MCF 10A (cell line): ENCODE measurements at regions not wholly inside any gene's neighbourhood (a gene's known extent, or its start where the extent isn't known, plus 50 kb on each side); places are given as distances from the start of the nearest gene placed in this dataset.

Source experiments
- BruUV-seq: library from RNA; stranded (reverse); fragments of 400-500 nt; replicated peaks from 2 replicates; lab custom pipeline; 2021; lab: Mats Ljungman, UMichigan
- CTCF ChIA-PET: fragments of 300-600 bp; sonication (Branson Sonifier 250); formaldehyde crosslinking; extraction: SDS; loops from one replicate; lab custom pipeline; 2021; ENCODE audit warnings: antibody characterized with exemption, inconsistent platforms; lab: Yijun Ruan, JAX
- POLR2A ChIA-PET: fragments of 300-600, 350-650 bp; sonication (Branson Sonifier 250); formaldehyde crosslinking; extraction: SDS; loops from one replicate; lab custom pipeline; 2020; ENCODE audit warnings: antibody characterized with exemption, inconsistent platforms; lab: Yijun Ruan, JAX
- DNase-seq: peaks from one replicate; pipeline ENCODE4 v3.0.0-alpha.2; 2018; ENCODE audit not compliant: unreplicated experiment
- H3K27ac Mint-ChIP-seq: one replicate; pipeline ENCODE4 v1.8.0; 2022; ENCODE audit warnings: mild to moderate bottlenecking, low read depth, mixed read lengths; ENCODE audit not compliant: unreplicated experiment
- H3K27me3 Mint-ChIP-seq: one replicate; pipeline ENCODE4 v1.8.0; 2022; ENCODE audit warnings: mixed read lengths; ENCODE audit not compliant: insufficient read depth, unreplicated experiment
- H3K36me3 Mint-ChIP-seq: one replicate; pipeline ENCODE4 v1.8.0; 2022; ENCODE audit warnings: mild to moderate bottlenecking, moderate library complexity, mixed read lengths; ENCODE audit not compliant: insufficient read depth, unreplicated experiment
- H3K4me1 Mint-ChIP-seq: one replicate; pipeline ENCODE4 v1.8.0; 2022; ENCODE audit warnings: mixed read lengths; ENCODE audit not compliant: insufficient read depth, unreplicated experiment
- H3K4me3 Mint-ChIP-seq: one replicate; pipeline ENCODE4 v1.8.0; 2022; ENCODE audit warnings: mild to moderate bottlenecking, moderate library complexity, mixed read lengths; ENCODE audit not compliant: unreplicated experiment
- H3K9me3 Mint-ChIP-seq: one replicate; pipeline ENCODE4 v1.8.0; 2022; ENCODE audit warnings: mixed read lengths; ENCODE audit not compliant: unreplicated experiment
- CTCF ChIP-seq: fragments of 200-600 bp; IDR thresholded peaks from one replicate; pipeline ENCODE4 v1.8.0; 2022; ENCODE audit warnings: antibody characterized with exemption, mild to moderate bottlenecking; ENCODE audit not compliant: unreplicated experiment
- intact Hi-C: fragments of 100-400 bp; cut with micrococcal nuclease; formaldehyde crosslinking; loops from 2 replicates; pipeline ENCODE4 v1.14.1; 2022

GRCh38 chr9:73995836-73996235 lies 501.3 kb upstream of the RORB start:
- peaks cover 40% of the 10 kb centered on the region for H3K27me3 Mint-ChIP-seq
- H3K4me3 Mint-ChIP-seq = no peak overlapping the region
- no peaks in the 10 kb centered on the region for H3K4me1 Mint-ChIP-seq
- no TSS peak for BruUV-seq
- H3K9me3 Mint-ChIP-seq = no peaks in the 10 kb centered on the region
- DNase-seq = no peak
- intact Hi-C loops = no loop called here
- no peak for TF ChIP-seq CTCF
- ChIA-PET POLR2A (no interaction called here), CTCF (no interaction called here)
- H3K36me3 Mint-ChIP-seq = no peaks in the 10 kb centered on the region
- H3K27ac Mint-ChIP-seq = no peak overlapping the region

- no peak overlapping the region for H3K4me3 Mint-ChIP-seq
- CTCF ChIA-PET = no interaction called here
- H3K4me1 Mint-ChIP-seq = no peaks in the 10 kb centered on the region
- H3K9me3 Mint-ChIP-seq = no peaks in the 10 kb centered on the region
- no peak for DNase-seq
- no peak for TF ChIP-seq CTCF
- intact Hi-C loops = no loop called here
- H3K27ac Mint-ChIP-seq = no peak overlapping the region
- H3K27me3 Mint-ChIP-seq = peaks cover 48% of the 10 kb centered on the region
- POLR2A ChIA-PET = interaction anchor here (0.6 kb wide), 1 partner anchor 698 kb away, joined by 3 read pairs; no protein-coding TSS in a partner anchor
- no TSS peak for BruUV-seq
- no peaks in the 10 kb centered on the region for H3K36me3 Mint-ChIP-seq
Measured at GRCh38 chr9:73996844-73997243, 500.3 kb upstream of the RORB start.

- POLR2A ChIA-PET = no interaction called here
- no peaks in the 10 kb centered on the region for H3K4me1 Mint-ChIP-seq
- intact Hi-C loops = no loop called here
- no peaks in the 10 kb centered on the region for H3K9me3 Mint-ChIP-seq
- peaks cover 54% of the 10 kb centered on the region for H3K27me3 Mint-ChIP-seq
- TF ChIP-seq CTCF = no peak
- H3K27ac Mint-ChIP-seq = no peak overlapping the region
- BruUV-seq = no TSS peak
- no peaks in the 10 kb centered on the region for H3K36me3 Mint-ChIP-seq
- H3K4me3 Mint-ChIP-seq = no peak overlapping the region
- no peak for DNase-seq
- CTCF ChIA-PET = no interaction called here
Measured at GRCh38 chr9:74001382-74001781, 495.8 kb upstream of the RORB start.

- H3K27me3 Mint-ChIP-seq = peaks cover 21% of the 10 kb centered on the region
- no peak for TF ChIP-seq CTCF
- CTCF ChIA-PET = no interaction called here
- H3K9me3 Mint-ChIP-seq = no peaks in the 10 kb centered on the region
- no peaks in the 10 kb centered on the region for H3K36me3 Mint-ChIP-seq
- H3K27ac Mint-ChIP-seq = no peak overlapping the region
- intact Hi-C loops = loop anchor here (1.0 kb wide), 1 partner anchor 323 kb away; no protein-coding TSS in a partner anchor
- H3K4me3 Mint-ChIP-seq = no peak overlapping the region
- DNase-seq = peak; percentile 8
- no peaks in the 10 kb centered on the region for H3K4me1 Mint-ChIP-seq
- POLR2A ChIA-PET = no interaction called here
- no TSS peak for BruUV-seq
Measured at GRCh38 chr9:74006935-74007334, 490.2 kb upstream of the RORB start.
